ENCODE measurements at regions not wholly inside any gene's neighbourhood (a gene's known extent, or its start where the extent isn't known, plus 50 kb on each side); places are given as distances from the start of the nearest gene placed in this dataset.

DNA sequence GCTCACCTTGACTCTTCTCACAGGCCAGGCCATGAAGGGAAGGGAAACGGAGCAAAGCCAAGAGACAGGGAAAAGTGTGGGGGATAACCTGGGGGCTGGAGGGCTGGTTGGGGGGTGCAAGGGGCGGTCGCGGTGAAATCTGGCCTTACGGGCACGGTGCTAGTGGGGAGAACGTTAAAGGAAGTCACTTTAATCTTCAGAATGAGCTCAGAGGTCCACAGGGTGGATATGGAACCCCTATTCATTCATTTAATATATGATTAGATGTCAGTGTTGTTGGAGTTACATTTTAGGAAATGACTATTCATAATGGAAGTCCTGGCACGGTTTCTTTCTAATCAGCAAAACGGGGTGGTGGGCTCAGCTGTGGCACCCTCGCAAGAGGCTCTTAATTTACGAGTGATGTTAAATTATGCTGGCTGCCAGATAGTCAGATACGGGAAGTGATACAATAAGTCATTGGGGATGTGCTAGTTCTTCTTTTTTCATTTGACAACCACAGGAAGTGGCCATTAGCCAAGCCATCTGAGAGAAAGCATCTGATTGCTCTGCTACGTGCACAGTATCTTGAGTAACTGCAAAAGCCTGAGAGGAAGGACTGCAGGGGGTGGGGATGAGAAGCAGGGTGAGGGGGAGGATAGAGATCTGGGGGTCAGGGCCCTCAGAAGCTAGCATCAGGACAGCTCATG lies 253.0 kb downstream of the QKI start:
- DNase-seq: no peak

- no peak for DNase-seq
These were observed 250.9 kb downstream of the QKI start for GRCh38 chr6:163665464-163665863.

GRCh38 chr6:163663575-163663974 lies 249.1 kb downstream of the QKI start:
- no peak for DNase-seq

DNA sequence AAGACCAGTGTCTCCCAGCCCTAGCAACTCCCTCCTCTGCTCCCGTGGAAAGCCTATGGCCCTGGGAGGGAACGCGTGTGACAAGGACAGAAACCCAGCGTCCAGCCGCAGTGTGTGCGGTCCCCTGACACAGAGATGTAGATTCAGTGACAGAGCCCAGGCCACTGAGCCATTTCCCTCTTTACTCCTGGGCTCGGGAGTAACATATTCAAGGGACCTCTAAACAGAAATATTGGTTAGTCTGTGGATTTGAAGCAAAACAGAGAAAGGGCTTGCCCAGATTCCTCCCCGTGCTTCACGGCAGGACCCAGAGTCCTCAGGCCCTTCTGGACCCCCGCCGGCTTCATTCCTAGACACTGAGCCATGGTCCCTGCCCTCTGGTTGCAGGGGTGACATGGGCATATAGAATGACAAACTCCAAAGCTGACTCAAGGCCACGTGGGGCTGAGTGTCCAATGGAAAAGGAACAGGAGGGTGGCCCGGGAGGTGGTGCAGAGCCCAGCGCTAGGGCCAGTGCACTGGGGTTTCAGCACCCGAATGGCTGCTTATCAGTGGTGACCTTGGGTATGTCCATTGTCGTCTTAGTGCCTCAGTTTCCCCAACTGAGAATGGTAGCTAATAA lies 248.2 kb downstream of the QKI start:
- no peak for DNase-seq

DNA sequence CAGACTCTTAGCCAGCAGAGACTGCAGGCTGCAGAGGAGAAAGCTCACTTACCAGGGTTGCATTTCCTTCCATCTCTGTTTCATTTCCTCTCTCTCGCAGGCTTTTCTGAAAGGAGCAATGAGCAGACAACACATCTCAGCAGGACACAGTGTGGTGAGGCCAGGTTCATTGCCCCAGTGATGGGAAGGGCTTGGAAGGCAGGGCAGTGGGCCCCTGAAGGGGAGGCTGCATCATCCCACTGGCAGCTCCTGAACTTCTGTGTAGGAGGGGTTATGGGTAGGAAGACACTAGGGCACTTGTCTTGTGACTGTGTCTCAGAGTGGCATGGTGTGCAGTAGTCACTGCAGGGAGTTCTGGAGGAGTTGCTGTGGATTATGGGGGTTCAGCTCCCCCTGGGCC lies 246.8 kb downstream of the QKI start:
- no peak for DNase-seq

- no peak for DNase-seq
These were observed 245.3 kb downstream of the QKI start for GRCh38 chr6:163659803-163660202.

DNA sequence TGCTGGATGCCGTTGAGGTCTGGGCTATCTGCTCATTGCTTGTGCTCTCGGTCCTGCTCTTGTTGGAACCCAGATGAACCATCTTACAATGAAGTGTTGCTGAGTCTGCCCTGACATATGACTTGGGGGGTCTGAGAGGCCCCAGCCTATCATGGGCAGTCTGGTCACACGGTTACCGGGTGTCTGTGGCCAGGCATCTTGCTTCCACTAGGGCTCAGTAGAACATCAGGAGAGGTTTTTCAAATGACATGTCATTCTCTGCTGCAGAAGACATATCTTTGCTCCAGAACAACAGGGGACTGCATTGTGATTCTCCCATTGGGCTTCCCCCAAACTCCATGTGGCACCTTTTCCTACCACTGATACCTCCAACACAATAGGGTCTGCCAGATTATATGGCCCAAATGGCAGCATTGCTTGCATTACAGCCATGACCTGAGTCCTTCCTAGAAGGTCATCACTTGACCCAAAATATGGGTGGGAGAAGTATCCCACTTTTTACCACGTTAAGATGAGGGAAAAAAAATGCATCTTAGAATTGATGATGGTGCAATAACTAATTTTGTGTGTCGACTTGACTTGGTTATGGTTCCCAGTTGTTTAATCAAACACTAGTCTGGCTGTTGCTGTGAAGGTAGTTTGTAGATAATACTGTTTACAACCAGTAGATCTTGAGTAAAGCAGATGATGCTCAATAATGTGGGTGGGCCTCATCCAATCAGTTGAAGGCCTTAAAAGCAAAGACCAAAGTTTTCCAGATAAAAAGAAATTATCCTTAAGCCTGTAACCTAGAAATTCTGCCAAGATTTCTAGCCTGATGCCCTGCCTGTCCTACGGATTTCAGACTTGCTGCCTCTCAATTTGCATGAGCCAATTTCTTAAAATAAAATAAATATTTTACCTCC lies 241.0 kb downstream of the QKI start:
- no peak for DNase-seq

- DNase-seq: no peak
These were observed 237.6 kb downstream of the QKI start for GRCh38 chr6:163651915-163652668.

GRCh38 chr6:163651426-163651825 lies 236.9 kb downstream of the QKI start:
- DNase-seq: no peak

DNA sequence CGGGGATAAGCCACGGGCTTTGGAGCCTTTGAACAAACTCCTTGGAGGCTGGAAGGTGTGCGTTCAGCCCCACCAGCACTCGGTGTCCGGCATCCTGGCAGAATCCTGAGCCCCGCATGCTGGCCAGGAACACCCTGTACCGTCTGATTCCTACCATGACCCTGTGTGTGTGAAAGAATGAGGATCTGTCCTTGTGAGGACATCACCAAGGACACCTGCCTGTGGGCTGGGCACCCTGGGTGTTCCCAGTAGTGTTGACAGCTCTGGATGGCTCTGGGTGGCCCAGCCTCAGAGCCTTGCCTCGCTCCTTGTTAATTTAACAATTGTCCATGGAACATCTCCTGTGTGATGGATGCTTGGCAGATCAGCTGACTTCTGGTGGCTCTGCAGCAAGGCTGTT lies 234.3 kb downstream of the QKI start:
- DNase-seq: no peak

DNA sequence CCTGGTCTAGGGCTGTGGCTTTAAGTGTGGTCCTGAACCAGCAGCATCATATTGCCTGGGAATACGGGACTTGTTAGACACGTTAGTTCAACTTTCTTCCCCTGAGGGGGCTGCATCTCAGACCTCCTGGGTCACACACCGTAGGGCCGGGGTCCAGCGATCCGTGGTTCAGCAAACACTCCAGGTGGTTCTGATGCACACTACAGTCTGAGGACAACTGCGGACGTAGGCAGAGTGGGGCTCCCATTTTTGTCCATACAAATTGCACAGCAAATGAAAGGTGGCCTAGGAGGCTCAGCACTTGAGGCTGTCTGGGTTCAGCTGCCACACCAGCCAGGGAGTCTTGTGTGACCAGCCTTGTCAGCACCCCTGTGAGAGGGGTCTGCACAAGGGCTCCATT lies 233.1 kb downstream of the QKI start:
- DNase-seq: no peak

GRCh38 chr6:163646866-163647265 lies 232.3 kb downstream of the QKI start:
- DNase-seq: no peak

DNA sequence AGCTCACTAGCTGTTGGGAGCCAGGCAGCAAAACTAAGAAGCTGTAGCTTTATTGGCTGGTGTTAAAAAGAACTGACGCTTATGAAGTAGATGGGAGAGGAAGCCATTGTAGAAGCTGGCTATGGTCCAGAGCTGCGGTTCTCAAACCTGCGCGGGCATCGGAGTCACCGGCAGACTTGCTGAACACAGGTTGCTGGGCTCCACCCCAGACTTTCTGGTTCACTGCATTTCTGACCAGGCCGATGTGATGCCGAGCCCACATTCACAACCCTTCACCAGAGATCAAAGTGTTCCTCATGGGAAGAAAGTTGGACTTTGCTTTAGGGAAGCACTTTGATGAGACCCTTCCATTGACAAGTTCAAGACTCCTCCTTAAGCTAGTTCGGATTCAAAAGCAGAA lies 231.6 kb downstream of the QKI start:
- no peak for DNase-seq

- DNase-seq: no peak
These were observed 231.0 kb downstream of the QKI start for GRCh38 chr6:163645560-163645959.

DNA sequence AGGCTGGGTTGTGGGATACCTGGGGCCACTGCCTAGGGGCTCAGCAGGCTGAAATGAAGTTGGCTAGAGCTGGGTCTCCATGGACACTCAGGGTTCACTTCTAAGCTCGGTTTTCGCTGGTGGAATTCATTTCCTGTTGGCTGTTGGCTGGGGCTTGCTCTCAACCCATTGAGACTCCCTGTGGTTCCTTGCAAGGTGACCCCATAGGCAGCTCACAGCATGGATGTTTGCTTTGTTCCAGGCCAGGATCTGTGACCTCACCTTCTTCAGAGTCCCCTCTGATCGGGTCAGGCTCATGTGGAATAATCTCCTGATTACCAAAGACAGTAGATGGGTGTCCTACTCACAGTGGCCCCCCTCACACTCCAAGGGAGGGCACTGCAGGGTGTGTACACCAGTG lies 229.3 kb downstream of the QKI start:
- no peak for DNase-seq

- no peak for DNase-seq
These were observed 227.2 kb downstream of the QKI start for GRCh38 chr6:163641706-163642105.

GRCh38 chr6:163640641-163641040 lies 226.1 kb downstream of the QKI start:
- DNase-seq: no peak

GRCh38 chr6:163637524-163637923 lies 223.0 kb downstream of the QKI start:
- no peak for DNase-seq

- DNase-seq: no peak
These were observed 221.3 kb downstream of the QKI start for GRCh38 chr6:163635731-163636364.

DNA sequence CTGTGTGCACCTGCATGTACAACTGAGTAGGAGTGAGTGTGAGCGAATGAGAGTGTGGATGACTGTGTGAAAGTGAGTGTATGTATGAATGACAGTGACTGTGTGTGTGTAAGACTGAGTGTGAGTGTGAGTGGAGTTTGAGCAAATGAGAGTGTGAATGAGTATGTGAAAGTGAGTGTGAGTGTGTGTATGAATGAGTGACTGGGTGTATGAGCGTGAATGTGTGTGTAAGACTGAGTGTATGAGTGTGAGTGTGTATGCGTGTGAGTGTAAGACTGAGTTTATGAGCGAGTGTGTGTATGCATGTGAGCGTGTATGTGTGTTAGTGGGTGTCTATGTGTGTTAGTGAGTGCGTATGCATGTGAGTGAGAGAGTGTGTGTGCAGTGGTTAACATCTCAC lies 220.8 kb downstream of the QKI start:
- DNase-seq: no peak

DNA sequence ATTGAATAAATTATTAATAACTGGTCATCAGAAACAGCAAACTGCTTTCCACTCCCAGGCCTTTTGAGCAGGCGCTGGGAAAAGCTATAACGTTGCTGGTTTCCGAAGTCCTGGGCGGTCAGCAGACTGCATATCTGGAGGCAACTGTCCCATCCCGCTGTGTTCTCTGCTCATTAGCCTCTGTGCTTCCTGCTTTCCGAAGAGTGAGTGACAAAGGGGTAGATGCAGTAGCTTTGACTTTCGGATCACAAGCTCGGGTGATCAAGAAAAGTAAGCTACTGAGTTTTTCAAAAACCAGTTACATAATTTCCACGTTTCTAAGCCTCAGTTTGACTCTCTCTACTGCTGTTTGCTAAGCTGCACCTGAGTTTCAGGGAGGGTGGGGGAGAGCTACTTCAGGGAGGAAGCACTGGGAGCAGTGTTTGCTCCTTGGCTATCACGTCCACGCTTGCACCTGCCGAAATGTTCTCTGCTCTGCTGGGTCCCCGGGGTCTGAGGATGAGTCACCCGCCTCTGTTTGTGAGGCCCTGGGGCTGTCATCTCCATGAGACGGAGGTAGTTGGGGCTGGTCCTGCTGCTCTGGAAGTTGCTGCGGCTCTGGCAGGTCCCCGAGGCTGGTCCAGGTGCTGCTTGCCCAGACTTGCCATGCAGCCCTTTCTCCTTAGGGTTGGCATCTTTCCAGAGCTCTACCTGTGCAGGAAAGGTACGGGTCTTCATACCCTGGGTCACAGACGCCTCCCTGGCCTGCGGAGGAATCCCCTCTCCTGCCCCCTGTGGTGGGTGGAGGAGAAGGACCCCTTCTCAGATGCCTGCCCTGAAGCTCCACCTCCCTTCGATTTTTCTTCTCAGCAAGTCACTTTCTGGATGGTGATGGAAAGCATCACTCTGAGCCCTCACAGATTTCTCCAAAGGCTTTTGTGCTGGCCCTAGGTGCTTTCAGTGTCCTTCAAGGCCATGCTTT lies 220.0 kb downstream of the QKI start:
- no peak for DNase-seq

DNA sequence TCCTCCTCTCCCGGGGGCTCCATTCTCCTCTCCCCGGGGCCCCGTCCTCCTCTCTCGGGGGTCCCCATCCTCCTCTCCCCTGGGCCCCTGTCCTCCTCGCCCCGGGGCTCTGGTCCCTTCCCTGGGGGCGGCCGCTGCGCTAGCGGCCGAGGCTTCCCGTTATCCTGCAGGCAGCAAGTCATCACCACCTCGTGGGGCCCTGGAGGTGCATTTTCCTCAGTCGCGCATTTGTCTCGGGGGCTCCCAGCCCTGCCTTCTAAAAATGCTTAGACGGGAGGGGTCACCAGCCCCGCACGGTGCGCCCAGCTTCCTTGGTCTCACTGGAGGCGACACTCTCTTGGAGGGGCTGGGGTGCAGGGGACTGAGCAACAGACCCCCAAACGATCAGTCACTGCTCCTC lies 216.5 kb downstream of the QKI start:
- DNase-seq: no peak
